HG03558 (cell line): ENCODE measurements at regions not wholly inside any gene's neighbourhood (a gene's known extent, or its start where the extent isn't known, plus 50 kb on each side); places are given as distances from the start of the nearest gene placed in this dataset.

Experiments
- ATAC-seq: cut with Tn5 transposase; IDR thresholded peaks from one replicate; pipeline ENCODE4 v1.9.1; 2021; ENCODE audit warnings: moderate number of reproducible peaks; ENCODE audit not compliant: unreplicated experiment; ENCODE audit errors: extremely low read depth

DNA sequence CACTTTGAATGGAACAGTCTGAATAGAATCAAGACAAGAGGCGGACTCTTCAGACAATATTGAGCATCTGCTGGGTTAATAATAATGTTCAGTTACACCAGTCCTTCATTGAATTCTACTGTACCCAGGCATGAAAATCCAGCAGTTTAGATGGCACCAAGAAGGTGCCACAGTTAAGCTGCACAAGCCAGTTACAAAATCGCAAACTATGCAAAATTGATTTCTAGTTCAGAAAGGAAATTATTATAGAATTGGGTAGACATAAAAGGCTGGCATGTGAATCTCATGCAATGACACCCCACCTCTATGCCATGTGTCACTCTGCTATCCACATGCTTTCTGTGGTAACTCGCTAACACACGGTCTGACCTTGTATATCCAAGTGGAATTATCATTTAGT is 105.8 kb upstream of the VCX3A start:
- no peak for ATAC-seq

- no peak for ATAC-seq
These were observed 79.6 kb upstream of the VCX3A start for GRCh38 chrX:6614506-6614905.

GRCh38 chrX:6599230-6599860 is 64.4 kb upstream of the VCX3A start:
- ATAC-seq: no peak
